ENCODE measurements at regions not wholly inside any gene's neighbourhood (a gene's known extent, or its start where the extent isn't known, plus 50 kb on each side); places are given as distances from the start of the nearest gene placed in this dataset.

- FAIRE-seq, result no peak
Observed at GRCh38 chr2:107255744-107256143, 369.8 kb upstream of the ST6GAL2 start.

DNA sequence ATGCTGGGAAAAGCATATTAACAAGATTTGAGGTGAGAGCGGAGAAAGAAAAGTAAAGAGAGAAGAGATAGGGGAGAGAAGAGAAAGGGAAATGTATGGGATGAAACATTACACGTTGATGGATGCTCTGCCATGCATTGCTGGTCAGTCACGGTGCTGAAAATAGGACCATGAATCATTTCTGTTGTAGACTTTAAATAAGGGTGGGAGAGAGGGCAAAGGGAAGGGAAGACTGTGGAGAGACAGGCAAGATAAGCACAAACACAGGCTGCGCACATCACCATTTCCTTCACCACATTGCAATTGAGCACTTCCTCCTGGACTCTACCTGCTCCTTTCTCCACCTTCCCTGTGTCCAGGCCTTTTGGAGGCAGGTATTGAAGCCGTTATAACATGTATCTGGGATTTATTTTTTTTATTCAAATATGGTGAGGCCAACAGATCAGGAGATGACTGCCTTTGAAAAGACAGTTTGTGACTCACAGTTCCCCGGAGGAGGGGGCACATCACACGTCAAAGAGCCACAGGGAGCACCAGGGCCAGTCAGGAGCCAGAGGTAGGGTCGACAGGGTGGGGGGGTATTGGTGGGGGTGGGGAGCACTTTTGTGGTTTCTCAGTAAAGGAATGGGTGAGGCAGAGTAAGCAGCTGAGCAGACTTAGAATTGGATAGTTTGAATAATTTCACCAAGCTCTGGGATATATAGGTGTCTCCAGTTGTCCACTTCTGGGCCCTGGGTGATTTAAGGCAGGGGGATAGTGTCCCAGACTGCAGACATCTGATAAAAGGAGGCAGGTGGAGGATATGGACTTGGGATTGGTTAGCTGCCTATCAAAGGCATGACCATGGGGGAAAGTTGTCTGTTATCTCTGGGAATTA is 372.8 kb upstream of the ST6GAL2 start:
- no peak for FAIRE-seq

DNA sequence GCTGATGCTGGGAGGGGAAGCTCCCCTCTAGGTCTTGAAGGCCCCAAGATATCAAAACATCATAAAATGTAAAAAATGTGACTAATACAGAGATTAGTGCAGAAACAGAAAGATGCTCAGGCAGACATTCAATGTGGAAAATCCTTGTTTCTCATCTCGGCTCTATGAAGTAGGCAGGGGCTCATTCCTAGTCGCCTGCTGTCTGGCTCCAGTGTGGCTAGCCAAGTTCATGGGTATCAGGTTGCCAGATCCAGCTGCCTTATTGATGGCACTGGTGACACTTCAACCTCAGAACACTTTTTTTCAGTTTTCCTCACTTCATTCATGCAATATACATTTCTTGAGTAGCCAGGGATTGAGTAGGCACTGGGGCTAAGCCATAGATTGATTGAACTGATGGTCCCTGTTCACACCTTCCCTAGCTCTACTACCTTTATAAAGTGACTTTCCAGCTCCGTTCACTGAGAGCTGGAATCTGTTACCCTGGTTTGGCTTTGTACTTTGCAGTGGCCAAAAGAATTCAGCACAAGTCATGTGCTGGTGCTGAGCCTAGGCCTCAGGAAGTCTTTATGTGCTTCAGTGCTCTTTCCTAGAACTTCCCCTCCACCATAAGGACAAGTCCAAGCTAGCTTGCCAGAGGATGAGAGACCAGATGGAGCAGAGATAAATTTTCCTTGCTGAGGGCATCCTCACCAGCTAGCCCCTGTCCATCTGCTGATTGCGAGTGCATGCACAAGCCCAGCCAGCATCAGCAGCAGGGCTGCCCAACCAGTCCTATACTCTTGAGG is 373.6 kb upstream of the ST6GAL2 start:
- FAIRE-seq, result no peak

DNA sequence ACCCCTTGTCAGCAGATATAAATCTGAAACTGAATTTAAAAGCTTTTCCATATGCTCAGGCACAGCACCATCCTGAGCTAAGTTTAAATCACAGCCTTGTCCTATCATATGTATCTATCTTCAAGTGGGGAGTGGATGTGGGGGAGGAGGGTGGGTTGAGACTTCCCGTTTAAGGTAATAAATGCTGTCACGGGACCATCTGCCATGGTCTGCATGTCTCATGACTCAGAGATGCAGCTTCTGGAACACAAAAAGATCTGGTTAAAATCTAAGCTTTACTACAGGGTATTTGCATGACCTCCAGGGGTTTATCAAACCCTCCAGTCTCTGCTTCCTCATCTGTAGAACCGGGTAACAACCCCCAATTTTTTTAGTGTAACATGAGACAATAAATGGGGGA is 377.7 kb upstream of the ST6GAL2 start:
- FAIRE-seq, result no peak

DNA sequence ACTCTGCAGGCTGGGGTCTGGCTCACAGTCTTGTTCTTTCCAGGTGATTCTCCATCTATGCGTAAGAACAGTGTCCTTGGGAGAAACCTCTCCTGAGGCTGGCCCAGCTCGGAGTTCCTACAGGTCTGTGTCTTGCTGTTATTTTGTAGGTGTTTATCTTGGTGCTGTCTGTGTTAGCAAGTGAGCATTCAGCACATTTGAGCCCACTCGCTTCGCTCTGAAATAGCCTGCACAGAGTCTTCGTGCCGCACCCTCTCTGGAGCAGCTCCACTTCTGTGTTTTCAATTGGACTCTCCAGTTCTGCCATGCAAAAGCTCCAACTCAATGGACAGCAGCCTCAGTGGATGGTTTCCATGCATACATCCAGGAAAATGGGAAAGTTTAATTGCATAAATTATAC is 378.2 kb upstream of the ST6GAL2 start:
- no peak for FAIRE-seq

GRCh38 chr2:107266555-107266954 is 380.6 kb upstream of the ST6GAL2 start:
- no peak for FAIRE-seq

GRCh38 chr2:107267086-107267485 is 381.1 kb upstream of the ST6GAL2 start:
- FAIRE-seq, result no peak

DNA sequence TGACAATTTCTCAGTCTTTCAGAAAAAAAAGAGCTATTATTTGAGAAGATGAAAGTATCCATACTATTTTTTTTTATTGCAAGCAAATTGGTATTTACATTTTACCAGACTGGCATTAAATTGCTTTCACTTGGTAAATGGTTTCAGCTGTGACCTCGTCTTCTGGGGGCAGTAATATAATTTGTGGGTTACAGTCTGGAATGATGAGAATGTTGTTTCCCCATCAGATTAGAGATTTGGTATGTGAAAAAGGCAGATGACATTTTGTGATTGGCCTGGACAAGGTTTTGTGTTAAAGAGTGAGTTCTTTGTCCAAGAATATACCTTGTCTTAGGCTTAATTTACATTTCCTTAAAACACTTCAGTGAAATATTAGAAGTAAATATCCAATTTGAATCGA is 390.1 kb upstream of the ST6GAL2 start:
- no peak for FAIRE-seq

GRCh38 chr2:107278672-107279071 is 392.7 kb upstream of the ST6GAL2 start:
- FAIRE-seq, result no peak

DNA sequence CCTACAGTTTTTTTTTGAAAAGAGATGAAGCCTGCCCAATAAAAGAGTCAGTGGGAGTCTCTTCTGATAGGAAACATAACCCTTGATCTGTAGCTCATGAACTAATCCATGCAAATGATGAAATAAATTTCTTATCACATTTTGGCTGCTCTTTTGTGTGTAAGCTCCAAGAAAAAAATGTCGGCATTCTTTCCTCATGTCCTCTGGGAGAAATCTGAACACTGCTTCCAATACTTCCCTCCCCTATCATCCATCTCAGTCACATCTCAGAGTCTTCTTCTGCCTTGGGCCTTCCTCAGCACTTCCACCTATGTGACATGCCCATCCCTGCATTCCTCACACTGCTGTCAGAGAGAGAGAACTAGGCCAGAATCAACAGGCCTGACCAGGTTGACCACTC is 395.7 kb upstream of the ST6GAL2 start:
- FAIRE-seq, result no peak

DNA sequence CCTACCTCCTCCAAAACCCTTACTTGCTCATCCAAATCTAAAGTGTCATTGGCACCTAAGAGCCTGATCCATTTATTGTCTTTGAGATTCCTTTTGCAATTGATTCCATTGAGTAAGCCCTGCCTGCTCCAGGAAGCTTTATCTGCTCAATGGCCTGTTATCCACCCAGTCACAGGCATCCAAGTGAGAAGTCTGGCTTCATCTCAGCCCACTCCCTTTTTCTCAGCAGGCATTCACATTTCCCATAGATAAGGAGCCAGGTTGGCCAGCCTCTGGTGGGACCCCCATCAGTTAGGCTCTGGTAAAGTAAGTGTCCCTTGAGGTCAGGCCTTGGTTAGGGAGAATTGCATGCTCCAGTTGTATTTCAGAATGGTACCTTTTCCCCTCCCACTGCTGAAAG is 396.2 kb upstream of the ST6GAL2 start:
- FAIRE-seq, result no peak

- no peak for FAIRE-seq
Observed at GRCh38 chr2:107285621-107286299, 399.8 kb upstream of the ST6GAL2 start.

DNA sequence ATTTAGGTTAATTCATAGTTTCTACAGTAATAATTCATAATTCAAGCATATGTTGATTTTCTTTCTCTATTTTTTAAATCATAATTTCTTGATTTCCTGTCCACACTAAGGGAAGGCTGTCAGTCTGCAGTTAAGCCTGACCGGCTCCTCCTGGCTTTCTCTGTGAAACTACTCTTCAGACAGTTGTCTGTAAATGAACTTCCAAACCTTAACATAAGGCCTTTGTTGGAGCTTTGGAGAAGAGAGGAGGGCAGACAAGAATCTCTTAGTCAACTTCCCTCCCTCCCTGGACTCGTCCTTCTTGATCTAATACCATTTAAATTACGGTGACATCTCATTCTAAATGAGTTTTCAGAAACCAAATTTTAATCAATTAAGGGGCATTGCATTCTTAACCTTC is 404.1 kb upstream of the ST6GAL2 start:
- no peak for FAIRE-seq

- FAIRE-seq, result no peak
Observed at GRCh38 chr2:107303964-107304363, 418.0 kb upstream of the ST6GAL2 start.

DNA sequence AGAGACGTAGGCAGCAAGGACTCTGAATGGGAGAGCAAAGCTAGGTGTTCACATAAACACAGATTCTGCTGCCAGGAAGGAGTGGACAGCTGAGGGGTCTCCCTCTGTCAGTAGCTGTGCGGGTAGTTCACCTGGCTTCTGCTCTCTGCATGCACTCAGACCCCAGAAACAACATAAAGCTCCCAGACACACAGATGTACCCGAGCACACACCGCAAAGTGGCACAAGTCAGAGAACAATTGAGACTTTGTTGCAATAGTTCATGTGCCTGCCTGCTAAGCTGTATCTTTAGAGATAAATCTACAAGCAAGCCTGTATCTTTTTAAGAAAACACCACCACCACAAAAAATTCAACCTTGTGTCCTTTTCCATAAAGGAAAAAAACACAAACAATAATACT is 420.0 kb upstream of the ST6GAL2 start:
- no peak for FAIRE-seq

- FAIRE-seq, result no peak
Observed at GRCh38 chr2:107306881-107307280, 420.9 kb upstream of the ST6GAL2 start.

DNA sequence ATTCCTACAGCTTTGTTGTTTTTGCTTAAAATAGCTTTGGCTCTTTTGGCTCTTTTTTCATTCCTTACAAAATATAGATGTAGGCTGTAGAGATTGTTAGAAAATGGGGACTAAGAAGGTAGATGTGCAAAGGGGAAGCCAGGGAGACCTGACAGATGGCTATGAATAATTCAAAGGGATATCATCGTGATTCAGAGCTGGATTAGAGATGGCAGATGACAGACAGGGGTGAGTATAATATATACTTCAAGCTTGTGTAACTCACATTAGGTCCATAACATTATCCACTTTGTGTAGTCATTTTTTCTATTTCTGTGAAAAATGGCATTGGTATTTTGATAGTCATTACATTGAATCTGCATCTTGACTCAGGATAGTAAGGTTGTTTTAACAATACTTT is 422.9 kb upstream of the ST6GAL2 start:
- no peak for FAIRE-seq

- FAIRE-seq, result no peak
Observed at GRCh38 chr2:107312240-107312639, 426.3 kb upstream of the ST6GAL2 start.

- no peak for FAIRE-seq
Observed at GRCh38 chr2:107313316-107313715, 427.3 kb upstream of the ST6GAL2 start.

GRCh38 chr2:107320881-107321280 is 434.9 kb upstream of the ST6GAL2 start:
- FAIRE-seq, result no peak

GRCh38 chr2:107322416-107322815 is 436.4 kb upstream of the ST6GAL2 start:
- FAIRE-seq, result no peak

DNA sequence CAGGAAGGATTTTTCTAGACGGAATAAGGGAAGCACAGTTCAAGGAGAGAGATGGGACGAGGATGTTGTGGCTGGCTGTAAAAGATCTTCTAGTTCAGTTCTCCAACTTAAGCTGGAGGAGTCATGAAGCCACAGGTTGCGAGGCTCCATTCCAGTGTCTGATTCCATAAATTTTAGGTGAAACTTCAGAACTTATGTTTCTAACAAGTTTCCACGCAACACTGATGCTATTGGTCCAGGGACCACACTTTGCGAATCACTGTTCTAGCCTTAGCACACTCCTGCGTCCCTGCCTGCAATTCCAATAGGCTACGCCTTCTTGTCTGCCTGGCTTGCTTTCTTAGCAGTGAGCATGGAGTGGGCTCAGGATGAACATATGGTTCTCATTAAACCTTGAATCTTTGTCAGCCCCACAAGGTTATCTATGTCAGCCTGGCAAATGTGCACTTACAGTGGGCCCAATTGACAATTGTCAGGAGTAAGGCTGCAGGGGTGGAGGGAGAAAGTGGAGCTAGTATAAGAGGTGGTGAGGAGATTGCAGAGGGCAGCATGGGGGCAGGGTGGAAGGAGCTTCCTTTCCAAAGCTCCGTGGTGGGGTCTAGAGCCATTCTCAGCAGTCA is 438.1 kb upstream of the ST6GAL2 start:
- FAIRE-seq, result no peak
